GM23338 (cell line): ENCODE measurements at regions not wholly inside any gene's neighbourhood (a gene's known extent, or its start where the extent isn't known, plus 50 kb on each side); places are given as distances from the start of the nearest gene placed in this dataset.

Experiments used
- ATAC-seq: fragments of 200-7000 bp; cut with Tn5 transposase; 3 replicates; pipeline ENCODE4 v1.9.1; 2020
- DNase-seq: peaks from one replicate; pipeline ENCODE4 v3.0.0-alpha.2; 2015; ENCODE audit warnings: low spot score
- H2AFZ ChIP-seq: fragments of 200-600 bp; sonication (generic); 2 replicates; pipeline ENCODE4 v1.8.0; 2016; ENCODE audit warnings: antibody characterized with exemption, mild to moderate bottlenecking, moderate library complexity
- H3F3A ChIP-seq: fragments of 200-600 bp; sonication (generic); replicated peaks from 2 replicates; pipeline ENCODE4 v1.8.0; 2017; ENCODE audit warnings: antibody characterized with exemption, mixed run types, low read depth
- H3K27ac ChIP-seq: fragments of 200-600 bp; sonication (generic); 2 replicates; pipeline ENCODE4 v1.6.1; 2016; ENCODE audit warnings: low read depth
- H3K27me3 ChIP-seq: fragments of 200-600 bp; sonication (generic); 2 replicates; pipeline ENCODE4 v1.8.0; 2016; ENCODE audit warnings: mild to moderate bottlenecking, mixed run types, moderate library complexity; ENCODE audit not compliant: insufficient read depth
- H3K36me3 ChIP-seq: fragments of 200-600 bp; sonication (generic); 2 replicates; pipeline ENCODE4 v1.8.0; 2016; ENCODE audit warnings: mild to moderate bottlenecking; ENCODE audit not compliant: insufficient read depth
- H3K4me1 ChIP-seq: fragments of 200-600 bp; sonication (generic); 2 replicates; pipeline ENCODE4 v1.8.0; 2016; ENCODE audit warnings: mild to moderate bottlenecking, moderate library complexity; ENCODE audit not compliant: insufficient read depth
- H3K4me2 ChIP-seq: fragments of 200-600 bp; sonication (generic); 2 replicates; pipeline ENCODE4 v1.7.1; 2017; ENCODE audit warnings: mixed run types
- H3K4me3 ChIP-seq: fragments of 200-600 bp; sonication (generic); 2 replicates; pipeline ENCODE4 v1.6.1; 2016; ENCODE audit warnings: mixed run types
- H3K79me2 ChIP-seq: fragments of 200-600 bp; sonication (generic); replicated peaks from 2 replicates; pipeline ENCODE4 v1.8.0; 2017; ENCODE audit warnings: mild to moderate bottlenecking; ENCODE audit not compliant: insufficient read depth
- H3K9me2 ChIP-seq: fragments of 200-600 bp; sonication (generic); 2 replicates; pipeline ENCODE4 v1.8.0; 2017; ENCODE audit not compliant: insufficient read depth
- H4K20me1 ChIP-seq: fragments of 200-600 bp; sonication (generic); replicated peaks from 2 replicates; pipeline ENCODE4 v1.8.0; 2017; ENCODE audit warnings: mild to moderate bottlenecking; ENCODE audit not compliant: insufficient read depth
- H3K27ac Mint-ChIP-seq: 2 replicates; pipeline ENCODE4 v1.8.0; 2020; ENCODE audit warnings: inconsistent platforms, mild to moderate bottlenecking, moderate library complexity, mixed read lengths
- H3K27me3 Mint-ChIP-seq: 3 replicates; pipeline ENCODE4 v1.8.0; 2022; ENCODE audit warnings: low read depth, mild to moderate bottlenecking, moderate library complexity, mixed read lengths, inconsistent platforms; ENCODE audit not compliant: insufficient read depth, poor library complexity
- H3K36me3 Mint-ChIP-seq: 3 replicates; pipeline ENCODE4 v1.8.0; 2021; ENCODE audit warnings: low read depth, mild to moderate bottlenecking, inconsistent platforms, moderate library complexity, mixed read lengths
- H3K4me1 Mint-ChIP-seq: 3 replicates; pipeline ENCODE4 v1.8.0; 2020; ENCODE audit warnings: mild to moderate bottlenecking, inconsistent platforms, mixed read lengths
- H3K4me3 Mint-ChIP-seq: 3 replicates; pipeline ENCODE4 v1.8.0; 2021; ENCODE audit warnings: moderate library complexity, mild to moderate bottlenecking, inconsistent platforms, mixed read lengths
- H3K9me3 Mint-ChIP-seq: 3 replicates; pipeline ENCODE4 v1.8.0; 2020; ENCODE audit warnings: moderate library complexity, mild to moderate bottlenecking, inconsistent platforms, mixed read lengths
- CREB1 ChIP-seq: fragments of 250-450 bp; sonication (Bioruptor Pico); IDR thresholded peaks from 2 replicates; pipeline ENCODE4 v1.5.0; 2020; ENCODE audit warnings: low read depth, mild to moderate bottlenecking, moderate library complexity
- CTCF ChIP-seq, 2 experiments: fragments of 200-600 bp in 1 of 2; sonication (generic) in 1 of 2; conservative IDR thresholded peaks; 2 replicates each; pipeline versions ENCODE4 v1.5.1 to v1.6.1; 2016 to 2017; ENCODE audit warnings: antibody characterized with exemption in 2 of 2, low read depth in 2 of 2, mild to moderate bottlenecking in 2 of 2, moderate library complexity in 1 of 2
- JUNB ChIP-seq: IDR thresholded peaks from one replicate; pipeline ENCODE4 v1.6.1; 2016; ENCODE audit warnings: antibody characterized with exemption; ENCODE audit not compliant: unreplicated experiment
- NANOG ChIP-seq: IDR thresholded peaks from 2 replicates; pipeline ENCODE4 v1.6.1; 2016; ENCODE audit warnings: antibody characterized with exemption, borderline replicate concordance
- POLR2AphosphoS5 ChIP-seq: IDR thresholded peaks from 2 replicates; pipeline ENCODE4 v1.6.1; 2016; ENCODE audit warnings: antibody characterized with exemption, low read depth
- ZNF114 ChIP-seq: fragments of 250-450 bp; sonication (Bioruptor Pico); IDR thresholded peaks from 2 replicates; pipeline ENCODE4 v1.5.0; 2020; ENCODE audit warnings: mild to moderate bottlenecking, moderate library complexity
- ZNF331 ChIP-seq: fragments of 250-450 bp; sonication (Bioruptor Pico); IDR thresholded peaks from 2 replicates; pipeline ENCODE4 v1.5.0; 2020; ENCODE audit warnings: low read depth, mild to moderate bottlenecking, moderate library complexity
- TF ChIP-seq, protein P1 (sequence below): fragments of 250-450 bp; sonication (Bioruptor Pico); IDR thresholded peaks from 2 replicates; pipeline ENCODE4 v1.5.0; 2020; ENCODE audit warnings: mild to moderate bottlenecking, moderate library complexity

DNA sequence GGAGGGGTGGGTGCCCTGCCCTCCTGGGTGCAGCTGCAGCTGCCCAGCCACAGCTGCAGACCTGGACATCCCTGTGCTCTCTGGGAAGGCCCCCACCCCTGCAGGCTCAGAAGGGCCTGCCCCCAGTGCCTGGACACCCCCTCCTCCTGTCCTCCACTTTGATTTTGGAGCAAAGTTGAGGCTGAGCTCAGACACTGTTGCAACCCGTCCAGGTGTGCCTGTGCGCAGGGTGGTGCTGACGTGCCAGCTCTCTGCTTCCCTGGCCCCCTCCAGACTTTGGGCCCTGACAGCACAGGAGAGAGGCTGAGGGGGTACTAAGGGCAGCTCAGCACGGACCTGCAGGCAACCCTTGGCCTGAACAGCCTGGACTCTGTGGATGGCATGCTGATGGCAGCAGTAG lies 750.3 kb downstream of the ARAP2 start:
- no peak overlapping the region for H3K4me2 ChIP-seq
- no peaks in the 10 kb centered on the region for H3K4me1 ChIP-seq
- no peak overlapping the region for H2AFZ ChIP-seq
- no peak for TF ChIP-seq ZNF114 (CRISPR knock-in tag)
- no peak overlapping the region for H3K4me3 ChIP-seq
- no peaks in the 10 kb centered on the region for H3K27me3 ChIP-seq
- Mint-ChIP-seq H3K27me3 (no peaks in the 10 kb centered on the region), H3K9me3 (peaks cover 10% of the 10 kb centered on the region), H3K4me1 (no peaks in the 10 kb centered on the region), H3K4me3 (no peak overlapping the region), H3K27ac (no peak overlapping the region), H3K36me3 (peaks cover 6% of the 10 kb centered on the region; the same call in 1 of the 3 replicates)
- ATAC-seq (no peak), DNase-seq (no peak)
- no peaks in the 10 kb centered on the region for H4K20me1 ChIP-seq
- H3F3A ChIP-seq: no peaks in the 10 kb centered on the region
- H3K27ac ChIP-seq: no peak overlapping the region
- H3K36me3 ChIP-seq: no peaks in the 10 kb centered on the region
- H3K79me2 ChIP-seq: no peaks in the 10 kb centered on the region
- no peaks in the 10 kb centered on the region; the same call in 1 of the 2 replicates for H3K9me2 ChIP-seq

DNA sequence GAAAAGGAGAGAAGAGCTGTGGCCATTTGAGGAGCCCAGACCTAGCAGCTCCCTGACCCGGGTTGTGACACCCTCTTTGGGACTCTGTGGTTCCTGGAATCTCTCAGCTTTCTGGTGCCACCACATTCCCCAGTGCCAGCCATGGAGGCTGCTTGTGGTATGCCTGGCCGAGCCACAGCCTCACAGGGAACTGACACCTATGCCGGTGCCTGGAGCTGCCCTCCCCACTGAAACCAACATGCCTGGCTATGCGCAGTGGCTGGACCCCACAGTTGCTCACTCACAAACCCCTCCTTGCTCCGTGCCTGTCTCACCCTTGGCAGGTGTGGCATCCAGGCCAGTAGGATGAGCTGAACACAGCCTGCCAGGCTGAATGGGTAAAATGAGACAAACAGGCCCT lies 749.4 kb downstream of the ARAP2 start:
- TF ChIP-seq NANOG (no peak), CTCF (conservative IDR thresholded peaks at IDR 0.05; ENCODE audit: low read depth in 2 of 2) (no peak), JUNB (no peak), ZNF331 (CRISPR knock-in tag) (no peak), CREB1 (CRISPR knock-in tag) (no peak), POLR2AphosphoS5 (no peak)
- TF ChIP-seq, protein P1, sequence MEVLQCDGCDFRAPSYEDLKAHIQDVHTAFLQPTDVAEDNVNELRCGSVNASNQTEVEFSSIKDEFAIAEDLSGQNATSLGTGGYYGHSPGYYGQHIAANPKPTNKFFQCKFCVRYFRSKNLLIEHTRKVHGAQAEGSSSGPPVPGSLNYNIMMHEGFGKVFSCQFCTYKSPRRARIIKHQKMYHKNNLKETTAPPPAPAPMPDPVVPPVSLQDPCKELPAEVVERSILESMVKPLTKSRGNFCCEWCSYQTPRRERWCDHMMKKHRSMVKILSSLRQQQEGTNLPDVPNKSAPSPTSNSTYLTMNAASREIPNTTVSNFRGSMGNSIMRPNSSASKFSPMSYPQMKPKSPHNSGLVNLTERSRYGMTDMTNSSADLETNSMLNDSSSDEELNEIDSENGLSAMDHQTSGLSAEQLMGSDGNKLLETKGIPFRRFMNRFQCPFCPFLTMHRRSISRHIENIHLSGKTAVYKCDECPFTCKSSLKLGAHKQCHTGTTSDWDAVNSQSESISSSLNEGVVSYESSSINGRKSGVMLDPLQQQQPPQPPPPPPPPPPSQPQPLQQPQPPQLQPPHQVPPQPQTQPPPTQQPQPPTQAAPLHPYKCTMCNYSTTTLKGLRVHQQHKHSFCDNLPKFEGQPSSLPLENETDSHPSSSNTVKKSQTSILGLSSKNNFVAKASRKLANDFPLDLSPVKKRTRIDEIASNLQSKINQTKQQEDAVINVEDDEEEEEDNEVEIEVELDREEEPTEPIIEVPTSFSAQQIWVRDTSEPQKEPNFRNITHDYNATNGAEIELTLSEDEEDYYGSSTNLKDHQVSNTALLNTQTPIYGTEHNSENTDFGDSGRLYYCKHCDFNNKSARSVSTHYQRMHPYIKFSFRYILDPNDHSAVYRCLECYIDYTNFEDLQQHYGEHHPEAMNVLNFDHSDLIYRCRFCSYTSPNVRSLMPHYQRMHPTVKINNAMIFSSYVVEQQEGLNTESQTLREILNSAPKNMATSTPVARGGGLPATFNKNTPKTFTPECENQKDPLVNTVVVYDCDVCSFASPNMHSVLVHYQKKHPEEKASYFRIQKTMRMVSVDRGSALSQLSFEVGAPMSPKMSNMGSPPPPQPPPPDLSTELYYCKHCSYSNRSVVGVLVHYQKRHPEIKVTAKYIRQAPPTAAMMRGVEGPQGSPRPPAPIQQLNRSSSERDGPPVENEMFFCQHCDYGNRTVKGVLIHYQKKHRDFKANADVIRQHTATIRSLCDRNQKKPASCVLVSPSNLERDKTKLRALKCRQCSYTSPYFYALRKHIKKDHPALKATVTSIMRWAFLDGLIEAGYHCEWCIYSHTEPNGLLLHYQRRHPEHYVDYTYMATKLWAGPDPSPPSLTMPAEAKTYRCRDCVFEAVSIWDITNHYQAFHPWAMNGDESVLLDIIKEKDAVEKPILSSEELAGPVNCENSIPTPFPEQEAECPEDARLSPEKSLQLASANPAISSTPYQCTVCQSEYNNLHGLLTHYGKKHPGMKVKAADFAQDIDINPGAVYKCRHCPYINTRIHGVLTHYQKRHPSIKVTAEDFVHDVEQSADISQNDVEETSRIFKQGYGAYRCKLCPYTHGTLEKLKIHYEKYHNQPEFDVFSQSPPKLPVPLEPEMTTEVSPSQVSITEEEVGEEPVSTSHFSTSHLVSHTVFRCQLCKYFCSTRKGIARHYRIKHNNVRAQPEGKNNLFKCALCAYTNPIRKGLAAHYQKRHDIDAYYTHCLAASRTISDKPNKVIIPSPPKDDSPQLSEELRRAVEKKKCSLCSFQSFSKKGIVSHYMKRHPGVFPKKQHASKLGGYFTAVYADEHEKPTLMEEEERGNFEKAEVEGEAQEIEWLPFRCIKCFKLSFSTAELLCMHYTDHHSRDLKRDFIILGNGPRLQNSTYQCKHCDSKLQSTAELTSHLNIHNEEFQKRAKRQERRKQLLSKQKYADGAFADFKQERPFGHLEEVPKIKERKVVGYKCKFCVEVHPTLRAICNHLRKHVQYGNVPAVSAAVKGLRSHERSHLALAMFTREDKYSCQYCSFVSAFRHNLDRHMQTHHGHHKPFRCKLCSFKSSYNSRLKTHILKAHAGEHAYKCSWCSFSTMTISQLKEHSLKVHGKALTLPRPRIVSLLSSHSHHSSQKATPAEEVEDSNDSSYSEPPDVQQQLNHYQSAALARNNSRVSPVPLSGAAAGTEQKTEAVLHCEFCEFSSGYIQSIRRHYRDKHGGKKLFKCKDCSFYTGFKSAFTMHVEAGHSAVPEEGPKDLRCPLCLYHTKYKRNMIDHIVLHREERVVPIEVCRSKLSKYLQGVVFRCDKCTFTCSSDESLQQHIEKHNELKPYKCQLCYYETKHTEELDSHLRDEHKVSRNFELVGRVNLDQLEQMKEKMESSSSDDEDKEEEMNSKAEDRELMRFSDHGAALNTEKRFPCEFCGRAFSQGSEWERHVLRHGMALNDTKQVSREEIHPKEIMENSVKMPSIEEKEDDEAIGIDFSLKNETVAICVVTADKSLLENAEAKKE (CRISPR knock-in tag): no peak
- Histone ChIP-seq H3K27me3 (no peaks in the 10 kb centered on the region), H2AFZ (no peak overlapping the region), H3K36me3 (no peaks in the 10 kb centered on the region), H4K20me1 (no peaks in the 10 kb centered on the region), H3K4me3 (no peak overlapping the region), H3K4me1 (no peaks in the 10 kb centered on the region), H3K9me2 (no peaks in the 10 kb centered on the region; the same call in 1 of the 2 replicates), H3K79me2 (no peaks in the 10 kb centered on the region), H3K27ac (no peak overlapping the region), H3K4me2 (no peak overlapping the region), H3F3A (no peaks in the 10 kb centered on the region)
- no peak for DNase-seq
- Mint-ChIP-seq H3K27ac (no peak overlapping the region), H3K27me3 (no peaks in the 10 kb centered on the region), H3K4me3 (no peak overlapping the region), H3K4me1 (no peaks in the 10 kb centered on the region), H3K9me3 (peaks cover 10% of the 10 kb centered on the region), H3K36me3 (peaks cover 6% of the 10 kb centered on the region; the same call in 1 of the 3 replicates)
- ATAC-seq: no peak
